ENCODE measurements at regions not wholly inside any gene's neighbourhood (a gene's known extent, or its start where the extent isn't known, plus 50 kb on each side); places are given as distances from the start of the nearest gene placed in this dataset.

- no peaks in the 10 kb centered on the region for H3K4me1 ChIP-seq (ENCODE audit: control insufficient read depth, low read length)
Measured at GRCh38 chr16:85384833-85385462, 228.2 kb upstream of the GSE1 start.

GRCh38 chr16:85385463-85386331 lies 227.4 kb upstream of the GSE1 start:
- no peaks in the 10 kb centered on the region; the same call in 1 of the 2 replicates for H4K20me1 ChIP-seq (ENCODE audit: control insufficient read depth, insufficient read depth, low read depth, low read length)
- H3K4me2 ChIP-seq (ENCODE audit: low read length), result no peak overlapping the region
- H3K4me3 ChIP-seq (ENCODE audit: low read length), result no peak overlapping the region
- H3K36me3 ChIP-seq (ENCODE audit: control insufficient read depth, low read length), result no peaks in the 10 kb centered on the region
- H3K27ac ChIP-seq (ENCODE audit: low read depth, low read length), result no peak overlapping the region
- H3K4me1 ChIP-seq (ENCODE audit: control insufficient read depth, low read length), result no peaks in the 10 kb centered on the region
- no peaks in the 10 kb centered on the region for H3K9me2 ChIP-seq (replicated peaks; ENCODE audit: control insufficient read depth, low read length)
- no peaks in the 10 kb centered on the region for H3K79me2 ChIP-seq (ENCODE audit: control insufficient read depth, low read length)
- H3K9me3 ChIP-seq (ENCODE audit: control insufficient read depth, insufficient read depth, low read length), result peaks cover 2% of the 10 kb centered on the region; the same call in 1 of the 2 replicates
- no peak for TF ChIP-seq EZH2phosphoT487 (IDR thresholded peaks at IDR 0.05; ENCODE audit: borderline replicate concordance, low read length)
- TF ChIP-seq, protein P1, sequence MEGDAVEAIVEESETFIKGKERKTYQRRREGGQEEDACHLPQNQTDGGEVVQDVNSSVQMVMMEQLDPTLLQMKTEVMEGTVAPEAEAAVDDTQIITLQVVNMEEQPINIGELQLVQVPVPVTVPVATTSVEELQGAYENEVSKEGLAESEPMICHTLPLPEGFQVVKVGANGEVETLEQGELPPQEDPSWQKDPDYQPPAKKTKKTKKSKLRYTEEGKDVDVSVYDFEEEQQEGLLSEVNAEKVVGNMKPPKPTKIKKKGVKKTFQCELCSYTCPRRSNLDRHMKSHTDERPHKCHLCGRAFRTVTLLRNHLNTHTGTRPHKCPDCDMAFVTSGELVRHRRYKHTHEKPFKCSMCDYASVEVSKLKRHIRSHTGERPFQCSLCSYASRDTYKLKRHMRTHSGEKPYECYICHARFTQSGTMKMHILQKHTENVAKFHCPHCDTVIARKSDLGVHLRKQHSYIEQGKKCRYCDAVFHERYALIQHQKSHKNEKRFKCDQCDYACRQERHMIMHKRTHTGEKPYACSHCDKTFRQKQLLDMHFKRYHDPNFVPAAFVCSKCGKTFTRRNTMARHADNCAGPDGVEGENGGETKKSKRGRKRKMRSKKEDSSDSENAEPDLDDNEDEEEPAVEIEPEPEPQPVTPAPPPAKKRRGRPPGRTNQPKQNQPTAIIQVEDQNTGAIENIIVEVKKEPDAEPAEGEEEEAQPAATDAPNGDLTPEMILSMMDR (IDR thresholded peaks at IDR 0.05; ENCODE audit: low read depth, low read length, poor library complexity, severe bottlenecking), result no peak
- H3F3A ChIP-seq (ENCODE audit: control insufficient read depth, insufficient read depth), result no peaks in the 10 kb centered on the region
- no peaks in the 10 kb centered on the region for H3K27me3 ChIP-seq (ENCODE audit: control insufficient read depth, low read length)

More at GRCh38 chr16:85384833-85385462, 228.2 kb upstream of the GSE1 start:
- TF ChIP-seq, protein P1 (IDR thresholded peaks at IDR 0.05; ENCODE audit: low read depth, low read length, poor library complexity, severe bottlenecking), result no peak
- no peak for TF ChIP-seq EZH2phosphoT487 (IDR thresholded peaks at IDR 0.05; ENCODE audit: borderline replicate concordance, low read length)
- Histone ChIP-seq H3K79me2 (ENCODE audit: control insufficient read depth, low read length) (no peaks in the 10 kb centered on the region), H3K9me3 (ENCODE audit: control insufficient read depth, insufficient read depth, low read length) (peaks cover 2% of the 10 kb centered on the region; the same call in 1 of the 2 replicates), H3K36me3 (ENCODE audit: control insufficient read depth, low read length) (no peaks in the 10 kb centered on the region), H3K4me3 (ENCODE audit: low read length) (no peak overlapping the region), H3F3A (ENCODE audit: control insufficient read depth, insufficient read depth) (no peaks in the 10 kb centered on the region), H4K20me1 (ENCODE audit: control insufficient read depth, insufficient read depth, low read depth, low read length) (no peaks in the 10 kb centered on the region; the same call in 1 of the 2 replicates), H3K9me2 (replicated peaks; ENCODE audit: control insufficient read depth, low read length) (no peaks in the 10 kb centered on the region), H3K4me2 (ENCODE audit: low read length) (no peak overlapping the region), H3K27me3 (ENCODE audit: control insufficient read depth, low read length) (no peaks in the 10 kb centered on the region), H3K27ac (ENCODE audit: low read depth, low read length) (no peak overlapping the region)

- Histone ChIP-seq H4K20me1 (ENCODE audit: control insufficient read depth, insufficient read depth, low read depth, low read length) (no peaks in the 10 kb centered on the region; the same call in 1 of the 2 replicates), H3K9me3 (ENCODE audit: control insufficient read depth, insufficient read depth, low read length) (peaks cover 2% of the 10 kb centered on the region; the same call in 1 of the 2 replicates), H3K4me1 (ENCODE audit: control insufficient read depth, low read length) (no peaks in the 10 kb centered on the region), H3K4me3 (ENCODE audit: low read length) (no peak overlapping the region), H3K9me2 (replicated peaks; ENCODE audit: control insufficient read depth, low read length) (no peaks in the 10 kb centered on the region), H3K27ac (ENCODE audit: low read depth, low read length) (no peak overlapping the region), H3F3A (ENCODE audit: control insufficient read depth, insufficient read depth) (no peaks in the 10 kb centered on the region), H3K27me3 (ENCODE audit: control insufficient read depth, low read length) (no peaks in the 10 kb centered on the region), H3K4me2 (ENCODE audit: low read length) (no peak overlapping the region), H3K36me3 (ENCODE audit: control insufficient read depth, low read length) (no peaks in the 10 kb centered on the region), H3K79me2 (ENCODE audit: control insufficient read depth, low read length) (no peaks in the 10 kb centered on the region)
- TF ChIP-seq, protein P1 (IDR thresholded peaks at IDR 0.05; ENCODE audit: low read depth, low read length, poor library complexity, severe bottlenecking), result no peak
- no peak for TF ChIP-seq EZH2phosphoT487 (IDR thresholded peaks at IDR 0.05; ENCODE audit: borderline replicate concordance, low read length)
Measured at GRCh38 chr16:85386467-85387170, 226.5 kb upstream of the GSE1 start.
